GM18499 (cell line): ENCODE measurements at regions not wholly inside any gene's neighbourhood (a gene's known extent, or its start where the extent isn't known, plus 50 kb on each side); places are given as distances from the start of the nearest gene placed in this dataset.
"Not testable (repeated sequence)": the region's sequence is repeated elsewhere in the genome, so short reads cannot be mapped to it uniquely, and the experiment has no call there.

Source experiments
- ATAC-seq: cut with Tn5 transposase; IDR thresholded peaks from one replicate; pipeline ENCODE4 v1.9.1; 2021; ENCODE audit warnings: moderate number of reproducible peaks; ENCODE audit not compliant: insufficient read depth, unreplicated experiment

DNA sequence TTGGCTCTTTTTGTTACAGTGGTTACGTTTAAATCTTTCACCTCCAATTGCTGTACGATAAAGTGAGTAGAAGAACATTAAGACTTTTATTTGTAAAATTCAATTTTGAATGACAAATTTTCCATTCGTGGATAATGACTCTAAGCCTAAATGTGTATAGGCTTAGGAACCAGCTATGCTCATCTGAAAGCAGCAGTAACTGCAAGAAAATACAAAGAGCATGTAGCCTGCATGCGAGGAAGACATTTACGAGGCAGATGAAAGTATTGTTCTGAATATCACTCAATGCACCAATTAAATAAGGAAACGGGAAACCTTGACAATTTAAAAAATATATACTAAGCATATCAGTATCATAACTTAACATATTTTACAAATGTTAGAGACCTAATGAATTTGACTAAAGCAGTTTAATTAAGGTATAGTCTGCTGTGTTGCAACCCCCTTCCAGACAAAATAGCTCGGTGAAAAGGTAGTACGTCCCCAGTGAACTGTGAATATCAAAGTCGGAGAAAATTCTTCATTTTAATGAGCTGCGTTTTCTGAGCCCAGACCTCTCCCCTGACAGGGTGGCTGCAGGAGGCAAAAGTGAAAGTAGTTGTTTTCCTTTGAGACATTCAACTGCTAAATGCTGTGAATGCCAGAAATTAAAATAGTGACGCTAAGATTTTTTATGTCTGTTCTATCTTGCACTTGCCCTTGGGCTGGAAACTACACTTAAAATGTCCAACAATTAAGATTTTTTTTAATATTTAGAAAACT is 1236.5 kb upstream of the TENM3 start:
- ATAC-seq: no peak

DNA sequence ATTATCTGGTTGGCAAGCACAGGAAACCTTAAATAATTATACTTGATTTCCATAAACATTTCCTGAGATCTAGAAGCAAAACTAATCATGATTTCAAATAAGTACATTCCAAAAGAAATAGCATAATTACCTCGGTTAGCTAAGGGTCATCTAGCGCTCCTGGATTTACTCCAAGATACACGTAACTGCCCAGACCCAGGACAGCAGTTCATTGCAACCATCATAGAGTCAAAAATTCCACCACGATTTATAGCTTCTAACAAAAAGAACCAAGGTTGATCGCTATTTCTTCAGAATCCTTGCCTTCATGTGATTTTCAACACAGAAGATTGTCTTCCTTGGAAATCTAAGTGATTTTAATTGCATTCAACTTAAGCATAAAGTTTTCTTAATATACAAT is 1235.5 kb upstream of the TENM3 start:
- ATAC-seq: no peak

DNA sequence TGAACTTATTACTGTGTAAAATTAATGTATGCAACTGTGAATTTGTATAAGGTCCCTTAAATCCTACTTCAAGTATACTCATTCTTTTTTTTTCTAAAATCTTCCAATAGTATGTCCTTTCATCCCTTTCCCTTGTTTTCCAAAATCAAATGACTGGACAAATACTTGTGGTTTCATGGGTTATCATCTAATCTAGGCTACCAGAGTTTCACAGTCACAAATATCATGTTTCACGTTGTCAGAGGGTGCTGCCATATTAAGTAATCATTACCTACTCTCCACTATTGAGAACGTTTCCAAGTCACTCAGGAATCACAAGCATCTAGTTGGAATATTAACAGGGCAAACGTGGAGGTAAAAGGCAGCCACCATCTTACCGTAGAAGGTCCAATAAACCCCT is 1235.0 kb upstream of the TENM3 start:
- no peak for ATAC-seq

DNA sequence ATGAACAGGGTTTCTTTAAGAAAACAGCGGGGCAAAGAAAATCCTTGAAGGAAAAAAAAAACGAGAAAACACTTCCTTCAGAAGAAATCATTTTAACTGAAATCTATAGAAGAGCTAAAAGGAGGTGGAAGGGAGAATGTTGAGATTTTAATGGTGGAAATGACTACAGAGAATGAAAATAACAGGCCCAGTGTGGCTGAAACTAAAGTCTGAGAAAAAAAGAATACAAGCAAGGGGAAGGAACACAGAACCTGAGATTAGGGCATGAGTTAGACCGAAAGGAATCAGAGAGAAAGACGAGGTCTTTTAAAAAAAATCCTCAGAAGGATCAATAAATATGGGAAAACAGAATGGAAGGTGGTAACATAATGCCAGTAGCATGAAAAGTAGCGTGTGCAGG is 1230.0 kb upstream of the TENM3 start:
- no peak for ATAC-seq

DNA sequence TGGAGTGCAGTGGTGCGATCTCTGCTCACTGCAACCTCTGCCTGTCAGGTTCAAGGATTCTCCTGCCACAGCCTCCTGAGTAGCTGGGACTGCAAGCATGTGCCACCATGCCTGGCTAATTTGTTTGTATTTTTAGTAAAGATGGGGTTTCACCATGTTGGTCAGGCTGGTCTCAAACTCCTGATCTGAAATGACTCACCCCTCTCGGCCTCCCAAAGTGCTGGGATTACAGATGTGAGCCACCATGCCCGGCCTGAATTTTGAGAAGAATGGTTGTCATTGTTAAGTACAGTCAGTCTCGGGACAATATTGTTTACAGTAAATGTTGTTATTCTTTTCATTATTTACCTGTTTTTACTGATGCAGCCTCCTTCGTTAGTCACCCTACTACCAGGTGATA is 1226.2 kb upstream of the TENM3 start:
- ATAC-seq: no peak

DNA sequence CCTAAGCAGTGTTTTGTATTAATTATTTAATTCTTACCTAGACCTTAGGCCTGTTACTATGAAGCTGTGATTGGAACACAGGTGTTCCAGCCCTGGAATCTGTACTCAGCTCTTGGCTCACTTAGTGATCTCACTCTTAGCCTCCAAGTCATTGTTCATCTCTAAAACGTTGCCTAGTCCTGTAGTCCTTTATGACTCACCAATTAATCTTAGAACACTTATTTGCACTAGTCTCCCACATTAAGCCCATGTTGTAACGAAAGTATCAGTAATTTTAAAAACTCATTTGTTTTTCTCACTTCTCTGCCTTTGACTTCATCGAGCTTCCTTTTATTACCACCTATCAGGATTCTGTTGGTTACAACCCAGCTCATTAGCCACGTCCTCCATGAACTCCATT is 1224.7 kb upstream of the TENM3 start:
- no peak for ATAC-seq

DNA sequence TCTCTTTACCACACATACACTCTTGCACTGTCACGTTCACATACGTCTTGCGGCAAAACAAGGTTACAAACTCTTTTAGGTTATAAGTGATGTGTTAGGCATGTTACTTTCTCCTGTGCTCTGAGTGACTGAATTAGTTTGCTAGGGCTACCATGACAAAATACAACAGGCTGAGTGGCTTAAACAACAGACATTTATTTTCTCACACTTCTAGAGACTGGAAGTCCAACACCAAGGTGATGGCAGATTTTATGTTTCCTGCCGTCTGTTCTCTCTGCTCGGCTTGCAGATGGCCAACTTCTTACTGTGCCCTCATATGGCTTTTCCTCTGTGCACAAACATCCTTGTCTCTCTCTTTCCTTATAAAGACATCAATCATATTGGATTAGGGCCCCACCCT is 1224.3 kb upstream of the TENM3 start:
- no peak for ATAC-seq

DNA sequence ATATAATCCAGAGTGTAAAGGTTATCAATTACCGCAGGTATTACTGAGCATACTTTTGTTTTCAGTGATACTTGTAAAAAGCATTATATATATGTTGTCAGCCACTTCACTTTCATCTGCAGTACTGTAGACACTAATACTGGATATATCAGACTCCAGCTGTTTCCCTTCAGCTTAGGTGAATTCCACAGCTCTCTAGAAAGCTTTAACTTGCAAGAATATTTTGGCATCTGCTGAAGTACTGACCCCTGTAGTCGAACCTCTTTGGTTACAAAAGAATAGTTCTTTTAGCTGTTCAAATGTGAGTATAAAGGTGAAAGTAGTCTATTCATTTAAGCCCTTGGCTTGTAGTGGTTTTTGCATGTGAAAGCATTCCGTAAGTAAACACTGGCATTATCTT is 1222.7 kb upstream of the TENM3 start:
- ATAC-seq: no peak

DNA sequence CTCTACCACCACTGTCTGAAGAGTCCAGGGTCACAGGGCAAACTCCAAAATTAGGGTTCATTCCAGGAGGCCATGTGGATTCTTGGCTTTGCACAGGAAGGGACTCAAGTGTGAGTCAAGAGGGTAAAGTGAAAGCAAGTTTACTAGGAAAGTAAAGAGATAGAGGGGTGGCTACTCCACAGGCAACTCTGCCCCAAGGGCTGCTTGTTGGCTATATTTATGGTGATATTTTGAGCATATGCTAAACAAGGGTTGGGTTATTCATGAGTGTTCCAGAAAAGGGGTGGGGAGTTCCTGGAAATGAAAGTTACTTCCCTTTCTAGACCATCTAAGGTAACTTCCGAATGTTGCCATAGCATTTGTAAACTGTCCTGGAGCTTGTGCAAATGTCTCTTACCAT is 1222.0 kb upstream of the TENM3 start:
- no peak for ATAC-seq

DNA sequence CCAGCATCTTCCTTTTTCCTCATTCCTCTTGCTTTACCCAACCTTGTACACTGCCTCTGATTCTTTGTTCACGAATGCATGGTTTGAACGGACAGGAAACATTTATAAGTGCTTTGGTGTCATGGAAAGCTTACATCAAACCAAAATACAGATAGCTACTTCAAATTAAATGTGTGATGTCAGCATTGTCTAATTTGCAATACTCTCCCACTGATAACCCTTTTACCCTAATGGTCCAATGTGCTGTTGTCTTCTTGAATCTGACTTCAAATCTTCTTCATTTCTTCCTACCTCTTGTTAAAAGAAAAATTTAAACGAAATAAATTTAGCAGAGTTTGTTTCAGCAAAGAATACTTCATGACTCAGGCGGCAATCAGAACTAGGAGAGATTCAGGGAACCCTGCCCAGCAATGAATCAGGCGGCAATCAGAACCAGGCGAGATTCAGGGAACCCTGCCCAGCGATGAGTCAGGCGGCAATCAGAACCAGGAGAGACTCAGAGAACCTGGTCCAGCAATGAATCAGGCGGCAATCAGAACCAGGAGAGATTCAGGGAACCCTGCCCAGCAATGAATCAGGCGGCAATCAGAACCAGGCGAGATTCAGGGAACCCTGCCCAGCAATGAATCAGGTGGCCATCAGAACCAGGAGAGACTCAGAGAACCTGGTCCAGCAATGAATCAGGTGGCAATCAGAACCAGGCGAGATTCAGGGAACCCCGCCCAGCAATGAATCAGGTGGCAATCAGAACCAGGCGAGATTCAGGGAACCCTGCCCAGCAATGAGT is 1212.9 kb upstream of the TENM3 start:
- not testable (repeated sequence) for ATAC-seq

DNA sequence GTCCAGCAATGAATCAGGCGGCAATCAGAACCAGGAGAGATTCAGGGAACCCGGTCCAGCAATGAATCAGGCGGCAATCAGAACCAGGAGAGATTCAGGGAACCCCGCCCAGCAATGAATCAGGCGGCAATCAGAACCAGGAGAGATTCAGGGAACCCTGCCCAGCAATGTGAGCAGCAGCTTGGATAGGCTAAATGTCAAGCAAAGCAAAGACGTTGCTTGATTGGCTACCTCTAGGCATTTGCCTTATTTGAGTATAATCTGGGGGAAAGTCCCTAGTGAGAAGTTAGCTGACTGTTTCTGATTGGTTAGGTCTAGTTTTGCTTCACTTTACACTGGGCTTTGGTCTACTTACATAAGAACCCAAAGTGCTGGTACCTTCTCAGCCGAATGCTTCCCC is 1212.2 kb upstream of the TENM3 start:
- no peak for ATAC-seq

DNA sequence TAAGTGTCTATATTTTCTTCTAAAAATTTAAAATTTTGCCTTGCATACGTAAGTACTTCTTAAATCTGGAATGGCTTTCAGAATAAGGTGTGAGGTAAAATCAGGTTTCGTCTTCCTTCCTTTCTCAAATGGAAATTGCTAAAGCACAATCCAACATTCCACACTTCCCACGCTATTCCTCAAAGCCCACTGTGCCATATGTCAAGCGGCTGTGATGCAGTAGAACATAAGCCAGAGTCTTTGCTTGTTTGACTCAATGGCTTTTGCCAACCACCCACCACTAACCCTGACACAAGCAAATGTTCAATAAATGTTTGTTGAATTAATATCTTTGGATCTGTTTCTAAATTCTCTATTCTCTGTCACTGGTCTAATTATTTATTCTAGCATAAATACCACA is 1199.7 kb upstream of the TENM3 start:
- ATAC-seq: no peak

DNA sequence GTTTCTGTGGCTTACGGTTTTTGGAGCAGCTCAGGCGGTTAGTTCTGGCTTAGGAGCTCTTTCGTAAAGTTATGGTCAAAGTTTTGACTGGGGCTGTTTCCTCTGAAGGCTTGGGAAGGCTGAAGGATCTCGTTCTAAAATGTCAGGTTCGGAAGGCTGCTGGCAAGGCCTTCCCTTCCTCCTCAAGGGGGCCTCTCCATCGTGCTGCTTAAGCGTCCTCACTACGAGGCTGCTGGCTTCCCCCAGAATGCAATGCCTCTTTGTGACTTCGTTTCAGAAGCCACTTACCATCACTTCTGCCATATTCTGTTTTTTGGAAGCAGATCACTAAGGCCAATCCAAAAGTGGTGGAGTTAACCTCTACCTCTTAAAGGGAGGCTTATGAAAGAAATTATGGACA is 1196.4 kb upstream of the TENM3 start:
- ATAC-seq: no peak

DNA sequence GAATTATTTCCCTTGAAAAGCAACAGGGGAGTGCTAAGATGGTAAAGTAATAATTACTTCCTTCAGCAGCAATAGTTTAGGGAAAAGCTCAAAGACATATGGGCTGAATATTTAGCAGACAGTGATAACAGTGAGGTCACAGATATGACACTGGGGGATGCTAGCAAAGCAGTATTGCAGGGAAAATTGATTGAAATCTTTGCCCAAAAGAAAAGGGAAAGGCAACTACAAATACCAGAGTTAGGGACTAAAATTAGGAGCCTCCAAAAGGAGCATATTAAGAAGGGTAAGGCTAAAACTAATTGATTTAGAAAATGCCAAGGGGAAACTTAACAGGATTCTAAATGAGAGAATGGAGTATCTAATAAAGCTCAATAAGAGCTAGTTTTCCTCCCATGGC is 1191.3 kb upstream of the TENM3 start:
- ATAC-seq: no peak

DNA sequence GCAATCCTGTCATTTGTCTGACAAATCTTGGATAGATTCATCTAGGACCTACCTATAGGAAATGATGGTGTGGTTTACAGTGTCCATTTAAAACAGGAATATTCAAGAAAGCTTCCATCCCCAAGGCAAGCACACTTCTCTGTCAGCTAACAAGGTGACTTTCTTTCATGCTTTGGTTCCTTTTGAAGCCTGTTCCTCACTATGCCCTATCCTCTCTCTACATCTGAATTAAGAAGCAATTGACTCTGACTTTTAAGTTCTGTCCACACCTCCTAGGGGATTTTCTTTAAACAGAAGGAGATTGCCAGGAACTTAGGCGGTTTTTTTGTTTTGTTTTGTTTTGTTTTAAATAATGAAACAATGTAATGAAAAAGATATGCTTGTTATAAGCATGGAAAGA is 1181.4 kb upstream of the TENM3 start:
- no peak for ATAC-seq

DNA sequence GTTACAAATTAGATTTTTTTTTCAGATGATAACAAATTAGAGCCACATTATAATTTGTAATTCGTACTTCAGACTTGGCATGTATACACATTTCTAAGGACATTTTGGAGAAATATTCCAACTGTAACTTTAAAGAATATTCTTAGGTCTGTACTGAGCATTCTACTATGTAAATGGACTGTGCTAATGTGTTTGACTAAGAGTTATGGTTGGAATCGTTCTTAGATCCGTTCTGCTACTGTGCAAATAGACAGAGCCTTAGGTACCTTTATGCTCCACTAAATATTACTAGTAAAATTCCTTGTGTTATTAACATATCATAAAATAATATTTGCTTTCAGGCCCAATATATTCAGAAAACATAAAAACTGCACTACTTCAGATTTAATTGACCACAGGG is 1180.0 kb upstream of the TENM3 start:
- no peak for ATAC-seq

DNA sequence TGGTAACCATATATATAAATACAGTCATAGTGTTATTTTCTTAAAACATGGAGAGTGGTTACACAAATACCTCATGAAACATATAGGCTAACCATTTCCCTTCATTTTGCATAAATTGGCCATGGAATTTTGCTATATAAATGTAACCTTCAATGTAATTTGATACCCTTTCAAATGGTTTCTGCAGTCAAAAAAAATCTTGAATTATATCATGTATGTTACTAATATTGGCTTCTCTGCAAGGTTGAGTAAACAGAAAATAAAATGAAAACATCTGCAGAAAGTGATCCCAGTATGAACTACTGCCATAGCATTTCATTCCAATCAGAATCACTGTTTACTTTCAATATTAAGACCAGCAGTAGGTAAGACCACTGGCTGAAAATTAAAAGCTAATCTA is 1165.9 kb upstream of the TENM3 start:
- no peak for ATAC-seq

DNA sequence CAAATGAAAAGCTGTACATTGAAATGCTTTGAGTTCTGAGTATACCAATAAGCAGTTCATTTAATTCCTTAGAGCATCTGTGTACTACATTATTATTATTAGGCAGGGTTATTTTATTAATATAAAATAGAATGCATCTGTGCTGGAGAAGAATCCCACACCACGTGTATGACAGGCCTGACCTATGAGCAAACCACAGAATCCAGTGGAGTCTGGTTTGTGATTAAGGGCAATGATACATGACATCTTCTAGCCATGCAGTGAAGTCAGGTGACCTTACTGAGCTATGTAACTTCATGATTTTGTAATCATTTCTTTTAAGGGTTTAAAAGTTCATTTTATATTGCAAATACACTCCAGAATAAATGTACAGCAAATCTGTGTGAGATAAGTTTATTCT is 1165.0 kb upstream of the TENM3 start:
- ATAC-seq: no peak

DNA sequence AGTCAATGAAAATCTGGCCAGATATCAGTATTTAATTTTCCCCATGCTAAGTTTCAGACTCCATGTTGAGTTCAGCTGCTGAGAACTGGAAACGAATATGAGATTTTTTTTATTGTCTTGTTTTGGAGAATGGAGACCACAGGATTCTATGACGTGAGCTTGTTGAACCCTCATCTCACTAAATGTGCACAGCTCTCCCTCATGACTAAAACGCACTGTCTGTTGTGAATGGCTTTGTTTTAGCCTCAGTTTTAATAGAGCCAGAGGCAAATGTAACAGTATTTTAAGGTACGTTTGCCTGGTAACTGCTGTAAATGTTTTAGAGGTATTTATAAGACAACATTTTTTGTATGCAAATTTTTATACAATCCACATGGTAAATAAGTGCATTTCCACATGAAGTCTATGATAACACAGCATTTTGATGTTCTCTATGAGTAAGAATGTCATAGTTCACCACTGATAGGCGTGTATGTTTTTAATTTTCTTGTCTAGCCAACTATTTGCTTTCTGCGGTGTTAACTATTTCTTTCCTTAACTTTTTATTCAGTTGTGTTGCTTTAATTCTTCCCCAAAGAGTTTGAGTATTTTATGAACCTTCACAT is 1159.3 kb upstream of the TENM3 start:
- ATAC-seq: no peak

DNA sequence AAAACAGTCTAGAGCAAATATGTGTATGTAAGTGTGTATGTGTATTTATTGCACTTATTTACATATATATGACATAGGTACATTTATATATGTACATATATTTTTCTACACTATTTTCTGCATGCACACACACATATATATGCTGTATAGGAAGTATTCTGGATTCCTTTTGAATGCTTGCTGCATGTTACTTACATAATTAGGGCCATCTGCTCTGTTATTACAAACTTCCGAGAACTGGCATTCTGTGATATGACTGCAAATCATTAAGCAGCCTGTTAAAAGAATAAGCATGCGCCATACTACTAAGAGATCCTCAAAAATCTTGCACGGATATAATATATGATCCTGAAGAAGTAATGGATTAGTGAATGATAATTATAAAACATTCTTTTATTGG is 1157.6 kb upstream of the TENM3 start:
- no peak for ATAC-seq

DNA sequence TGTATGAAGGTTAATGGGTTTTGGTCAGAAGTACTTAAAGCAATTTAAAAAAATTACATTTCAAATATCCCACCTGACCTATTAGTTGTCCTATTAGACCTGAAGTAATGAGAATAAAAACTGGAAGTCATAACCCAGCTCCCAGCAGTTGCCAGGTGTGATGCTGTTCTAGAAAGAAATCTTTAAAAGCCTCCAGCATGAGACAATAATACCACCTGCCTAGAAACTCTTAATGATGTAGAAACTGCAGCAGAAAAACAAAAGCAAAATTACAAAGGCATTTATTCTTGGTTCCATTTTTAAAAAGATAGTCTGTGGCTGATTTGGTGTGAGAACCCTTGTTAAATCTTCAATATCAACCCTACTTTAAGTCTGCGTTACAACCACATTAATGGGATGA is 1137.7 kb upstream of the TENM3 start:
- ATAC-seq: no peak

DNA sequence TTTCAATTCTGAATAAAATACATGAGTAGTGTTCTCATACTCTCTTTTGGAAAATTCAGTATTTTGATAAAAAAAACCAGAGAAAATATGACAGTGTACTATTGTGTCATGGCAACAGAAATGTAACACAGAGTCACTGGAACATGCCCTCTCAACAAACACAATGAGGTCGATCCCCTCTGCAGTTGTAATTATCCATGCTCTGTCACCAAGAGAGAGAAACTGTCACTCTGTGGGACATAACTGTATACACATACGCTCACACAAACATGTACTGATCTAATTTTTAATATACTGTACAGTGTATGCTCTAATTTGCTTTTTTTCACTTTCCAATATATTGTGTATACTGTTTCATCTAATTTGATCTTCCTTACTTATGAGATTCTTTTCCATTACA is 1136.8 kb upstream of the TENM3 start:
- ATAC-seq: no peak
